Sigmoid colon (tissue), 4 donors: ENCODE measurements at regions not wholly inside any gene's neighbourhood (a gene's known extent, or its start where the extent isn't known, plus 50 kb on each side); places are given as distances from the start of the nearest gene placed in this dataset.

ENCODE experiments used
- EP300 ChIP-seq, 4 donors: sonication (generic); formaldehyde crosslinking; IDR thresholded peaks; one replicate each; pipeline ENCODE4 v1.6.1; 2017; ENCODE audit warnings: antibody characterized with exemption in 4 of 4
- POLR2A ChIP-seq, 2 donors: fragments of 450-650 bp; IDR thresholded peaks; one replicate each; pipeline ENCODE4 v1.6.1; 2016; ENCODE audit warnings: antibody characterized with exemption in 2 of 2, mild to moderate bottlenecking in 2 of 2, moderate library complexity in 2 of 2
- POLR2AphosphoS5 ChIP-seq, 4 donors: sonication (generic); formaldehyde crosslinking; IDR thresholded peaks; one replicate each; pipeline ENCODE4 v1.6.1; 2017; ENCODE audit warnings: antibody characterized with exemption in 4 of 4
- TF ChIP-seq, protein P1 (sequence below), 4 experiments: fragments of 450-650 bp in 3 of 4; fragments of 200-600 bp in 1 of 4; IDR thresholded peaks; one replicate each; pipeline ENCODE4 v1.5.1; 2016 to 2019; ENCODE audit warnings: antibody characterized with exemption in 4 of 4, mild to moderate bottlenecking in 3 of 4, moderate library complexity in 2 of 4

DNA sequence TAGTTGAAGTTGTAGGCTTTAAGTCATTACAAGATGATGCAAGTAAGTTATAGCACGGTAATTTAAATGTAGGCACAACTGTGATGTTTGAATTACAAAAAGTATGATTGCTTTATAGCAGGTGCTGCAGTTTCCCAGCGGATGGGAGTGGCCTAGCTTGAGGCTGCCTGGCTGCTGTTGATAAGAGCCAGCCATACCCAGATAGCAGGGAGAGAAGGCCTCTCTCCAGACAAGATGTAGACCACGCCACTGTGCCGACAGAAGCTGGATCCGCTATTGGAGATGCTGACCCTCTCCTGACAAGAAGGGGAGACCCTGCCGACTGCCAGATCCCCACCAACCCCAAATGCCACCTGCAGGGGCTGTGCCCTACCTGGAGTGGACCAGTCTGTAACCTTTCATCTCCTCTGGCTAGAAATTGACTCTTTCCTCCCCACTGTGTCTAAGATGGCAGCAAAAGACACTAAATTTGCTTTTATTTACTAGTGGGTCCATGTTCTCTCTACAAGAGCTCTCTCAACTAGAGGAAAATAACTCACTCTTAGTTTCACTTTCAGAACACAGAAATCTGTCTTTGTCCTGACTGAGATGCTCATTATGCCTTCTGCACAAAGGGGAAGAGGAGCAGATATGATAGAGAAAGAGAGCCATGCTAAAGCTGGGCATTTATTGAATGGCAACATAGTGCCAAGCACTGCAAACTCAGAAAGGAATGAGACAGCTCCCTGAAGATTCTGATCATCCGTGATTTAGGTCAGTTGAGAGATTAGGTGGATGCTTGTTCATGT is 127.9 kb downstream of the URB2 start:
- no peak for TF ChIP-seq POLR2AphosphoS5 (IDR thresholded peaks at IDR 0.05)
- no peak for TF ChIP-seq EP300 (IDR thresholded peaks at IDR 0.05)
- TF ChIP-seq, protein P1, sequence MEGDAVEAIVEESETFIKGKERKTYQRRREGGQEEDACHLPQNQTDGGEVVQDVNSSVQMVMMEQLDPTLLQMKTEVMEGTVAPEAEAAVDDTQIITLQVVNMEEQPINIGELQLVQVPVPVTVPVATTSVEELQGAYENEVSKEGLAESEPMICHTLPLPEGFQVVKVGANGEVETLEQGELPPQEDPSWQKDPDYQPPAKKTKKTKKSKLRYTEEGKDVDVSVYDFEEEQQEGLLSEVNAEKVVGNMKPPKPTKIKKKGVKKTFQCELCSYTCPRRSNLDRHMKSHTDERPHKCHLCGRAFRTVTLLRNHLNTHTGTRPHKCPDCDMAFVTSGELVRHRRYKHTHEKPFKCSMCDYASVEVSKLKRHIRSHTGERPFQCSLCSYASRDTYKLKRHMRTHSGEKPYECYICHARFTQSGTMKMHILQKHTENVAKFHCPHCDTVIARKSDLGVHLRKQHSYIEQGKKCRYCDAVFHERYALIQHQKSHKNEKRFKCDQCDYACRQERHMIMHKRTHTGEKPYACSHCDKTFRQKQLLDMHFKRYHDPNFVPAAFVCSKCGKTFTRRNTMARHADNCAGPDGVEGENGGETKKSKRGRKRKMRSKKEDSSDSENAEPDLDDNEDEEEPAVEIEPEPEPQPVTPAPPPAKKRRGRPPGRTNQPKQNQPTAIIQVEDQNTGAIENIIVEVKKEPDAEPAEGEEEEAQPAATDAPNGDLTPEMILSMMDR (IDR thresholded peaks at IDR 0.05) = no peak
- no peak for TF ChIP-seq POLR2A (IDR thresholded peaks at IDR 0.05)
